HG03139 (cell line): ENCODE measurements at regions not wholly inside any gene's neighbourhood (a gene's known extent, or its start where the extent isn't known, plus 50 kb on each side); places are given as distances from the start of the nearest gene placed in this dataset.

Source experiments
- ATAC-seq: cut with Tn5 transposase; IDR thresholded peaks from one replicate; pipeline ENCODE4 v1.9.1; 2021; ENCODE audit not compliant: unreplicated experiment

DNA sequence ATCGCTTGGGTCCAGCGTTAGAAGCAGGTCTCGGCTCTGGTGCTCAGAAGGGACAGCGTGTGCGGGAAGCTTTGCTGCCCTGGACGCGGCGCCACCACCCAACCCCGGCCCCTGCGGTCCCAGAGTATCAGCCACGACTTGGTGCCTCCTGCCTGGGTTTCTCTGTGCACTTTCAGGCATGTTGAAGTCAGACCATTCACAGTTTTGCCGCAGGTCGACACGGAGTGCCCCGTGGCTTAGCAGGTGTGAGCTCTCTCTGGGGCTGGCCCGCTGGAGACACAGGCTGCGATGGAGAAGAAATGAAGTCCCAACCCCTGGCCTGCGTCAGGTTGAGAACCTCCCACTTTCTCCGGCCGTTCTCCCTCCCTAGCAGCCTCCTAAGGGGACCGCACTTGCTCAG is 494.5 kb downstream of the BRD1 start:
- no peak for ATAC-seq

DNA sequence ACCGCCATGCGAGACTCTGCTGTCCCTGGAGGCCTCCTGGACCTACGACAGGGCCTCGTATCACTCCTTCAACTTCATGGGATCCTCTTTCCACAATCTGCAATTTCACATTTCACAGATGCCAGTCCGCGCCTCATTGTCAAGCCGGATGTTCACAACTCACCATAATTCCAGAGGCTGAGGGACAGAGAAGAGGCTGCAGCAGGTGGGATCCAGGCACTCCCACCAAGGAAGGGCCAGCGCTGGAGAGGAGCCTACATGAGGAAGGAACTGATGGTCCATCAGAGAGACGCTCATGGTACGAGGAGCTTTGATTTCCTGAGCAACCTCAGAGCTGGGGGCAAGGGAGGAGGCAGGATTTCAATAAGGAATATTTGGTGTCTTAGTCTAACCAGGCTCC is 495.0 kb downstream of the BRD1 start:
- no peak for ATAC-seq

DNA sequence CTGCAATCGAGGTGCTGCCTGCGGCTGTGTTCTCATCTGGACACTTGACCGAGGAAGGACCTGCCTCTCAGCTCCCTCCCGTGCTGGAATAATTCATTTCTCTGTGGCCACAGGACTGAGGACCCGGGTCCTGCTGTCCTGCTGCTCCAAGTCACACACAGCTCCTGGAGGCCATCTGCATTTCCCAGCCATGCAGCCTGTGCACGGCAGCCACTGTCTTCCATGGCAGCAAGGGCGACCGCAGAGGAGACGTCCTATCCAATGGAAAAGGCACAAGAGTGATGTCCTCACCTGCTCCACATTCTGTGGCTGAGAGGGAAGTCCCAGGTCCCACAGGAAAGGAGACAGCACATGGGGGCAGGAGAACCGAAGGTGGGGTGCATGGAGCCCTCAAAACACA is 495.8 kb downstream of the BRD1 start:
- ATAC-seq, result no peak

DNA sequence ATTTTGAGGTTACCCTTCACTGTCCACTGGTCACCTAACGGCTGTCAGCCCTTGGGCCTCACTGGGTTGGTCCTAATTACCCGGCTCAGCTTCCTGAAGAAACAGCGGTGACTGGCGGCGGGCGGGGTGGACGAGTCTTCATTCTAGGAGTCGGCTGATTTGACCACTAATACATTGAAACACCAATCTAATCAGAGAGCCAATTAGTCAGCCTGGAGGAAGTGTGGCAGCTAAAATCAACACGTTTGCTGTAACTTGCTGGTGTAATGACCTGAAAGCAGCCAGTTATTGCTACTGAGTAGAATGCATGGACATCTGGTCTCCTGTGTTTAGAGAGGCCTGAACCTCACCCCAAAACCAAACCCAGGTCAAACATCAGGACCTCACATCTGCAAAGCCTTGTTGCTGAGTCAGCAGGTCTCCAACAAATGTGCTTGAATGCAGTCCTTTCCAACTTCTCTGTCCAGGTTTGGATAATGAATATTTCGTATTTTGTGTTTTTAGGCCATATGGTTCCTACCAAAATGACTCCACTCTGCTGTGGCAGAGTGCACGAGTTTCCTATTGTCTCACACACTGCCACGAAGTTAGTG is 496.4 kb downstream of the BRD1 start:
- no peak for ATAC-seq

DNA sequence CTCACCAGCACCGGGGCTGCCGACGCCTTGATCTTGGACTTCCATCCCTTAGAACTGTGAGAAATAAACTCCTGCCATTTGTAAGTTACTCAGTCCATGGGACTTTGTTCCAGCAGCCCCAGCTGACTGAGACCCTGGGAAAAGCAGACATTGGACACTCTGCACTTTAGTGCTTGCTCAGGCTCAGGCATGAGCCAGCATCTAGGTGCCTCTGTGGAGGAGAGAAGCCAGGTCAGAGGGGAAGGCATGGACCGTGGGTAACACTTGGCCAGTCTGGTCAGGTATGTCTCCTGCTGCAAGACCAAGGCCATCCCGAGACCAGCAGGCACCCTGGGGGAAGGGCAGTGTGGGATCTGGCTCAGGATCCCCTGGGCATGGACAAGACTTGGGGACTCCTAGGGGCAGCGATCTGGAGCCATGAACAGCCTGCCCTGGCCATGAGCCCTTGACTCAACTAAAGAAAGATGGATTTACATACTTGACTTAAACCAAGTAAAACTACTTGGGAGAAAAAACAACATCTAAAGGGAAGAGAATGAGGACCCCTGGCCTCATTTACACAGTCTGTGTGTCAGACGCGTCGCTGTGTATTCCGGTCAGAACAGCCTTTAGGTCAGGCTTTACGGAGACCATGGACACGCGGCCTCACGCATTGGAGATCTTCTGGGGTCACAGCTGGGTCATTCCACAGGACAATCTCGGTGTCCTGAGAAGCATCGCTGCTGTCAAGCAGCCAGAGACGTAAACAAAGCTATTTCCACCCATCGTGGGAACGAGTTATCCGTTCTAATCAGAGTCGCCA is 497.1 kb downstream of the BRD1 start:
- ATAC-seq, result no peak

DNA sequence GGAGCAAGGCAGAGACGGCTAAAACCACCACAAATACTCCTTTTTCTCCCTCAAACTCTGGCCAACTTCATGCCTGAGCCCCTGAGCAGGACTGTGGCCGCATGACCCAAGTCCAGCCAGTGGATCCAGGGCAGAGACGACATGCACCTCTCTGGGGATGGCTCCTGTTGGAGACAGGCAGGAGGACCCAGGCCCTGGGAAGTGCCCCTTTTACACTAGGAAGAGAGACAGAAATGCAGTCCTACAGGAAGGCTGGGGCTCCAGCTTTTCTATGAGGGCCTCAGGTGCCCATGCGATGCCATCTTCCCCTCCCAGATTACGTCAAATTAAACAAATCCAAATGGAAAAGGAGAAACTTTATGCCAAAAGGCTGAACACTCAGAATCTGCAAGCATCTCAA is 498.0 kb downstream of the BRD1 start:
- no peak for ATAC-seq

DNA sequence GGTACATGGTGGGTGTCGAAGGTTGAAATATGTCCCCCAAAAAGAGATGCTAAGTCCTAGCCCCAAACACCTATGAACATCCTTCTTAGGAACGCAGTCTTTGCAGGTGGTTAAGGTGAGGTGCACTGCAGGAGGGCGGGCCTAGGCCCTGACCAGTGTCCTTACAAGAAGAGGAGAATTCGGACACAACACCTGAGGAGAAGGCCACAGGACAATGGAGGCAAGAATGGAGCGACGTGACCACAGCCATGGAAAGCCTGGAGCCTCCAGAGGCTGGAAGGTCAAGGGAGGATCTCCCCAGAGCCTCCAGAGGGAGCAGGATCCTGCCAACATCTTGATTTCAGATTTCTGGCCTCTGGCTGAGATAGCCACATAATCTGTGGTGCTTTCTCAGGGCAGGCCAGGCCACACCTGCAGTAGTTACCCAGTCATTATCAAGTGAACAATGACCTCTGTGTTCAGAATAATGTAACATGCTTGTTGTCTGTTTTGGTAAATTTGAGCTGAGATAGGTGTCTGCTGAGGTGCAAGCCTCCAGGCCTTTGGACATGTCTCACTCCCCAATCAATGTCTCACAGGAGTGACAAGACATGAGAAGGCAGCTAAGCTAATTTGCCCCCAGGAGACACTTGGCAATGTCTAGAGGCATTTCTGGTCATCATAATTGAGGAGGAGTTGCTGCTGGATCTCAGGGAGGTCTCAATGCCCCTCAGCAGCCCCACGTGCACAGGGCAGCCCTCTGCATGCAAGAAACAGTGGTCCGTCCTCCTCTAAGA is 498.9 kb downstream of the BRD1 start:
- no peak for ATAC-seq

DNA sequence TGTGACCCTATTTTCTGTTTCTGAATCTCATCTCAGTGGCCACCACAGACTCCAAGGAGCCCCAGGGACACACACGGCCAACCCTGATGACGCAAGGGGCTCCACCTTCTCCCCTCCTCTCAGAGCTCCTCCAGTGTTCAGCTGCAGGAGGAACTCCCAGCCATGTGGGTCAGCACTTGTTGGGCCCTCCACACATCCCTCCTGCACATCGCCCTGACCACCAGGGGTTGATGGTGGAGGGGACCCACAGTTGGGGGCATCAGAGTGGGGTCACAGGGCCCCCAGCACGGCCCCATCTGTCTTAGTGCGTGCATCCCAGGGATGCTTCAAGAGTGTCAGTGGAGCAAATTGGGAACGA is 499.6 kb downstream of the BRD1 start:
- ATAC-seq, result no peak

DNA sequence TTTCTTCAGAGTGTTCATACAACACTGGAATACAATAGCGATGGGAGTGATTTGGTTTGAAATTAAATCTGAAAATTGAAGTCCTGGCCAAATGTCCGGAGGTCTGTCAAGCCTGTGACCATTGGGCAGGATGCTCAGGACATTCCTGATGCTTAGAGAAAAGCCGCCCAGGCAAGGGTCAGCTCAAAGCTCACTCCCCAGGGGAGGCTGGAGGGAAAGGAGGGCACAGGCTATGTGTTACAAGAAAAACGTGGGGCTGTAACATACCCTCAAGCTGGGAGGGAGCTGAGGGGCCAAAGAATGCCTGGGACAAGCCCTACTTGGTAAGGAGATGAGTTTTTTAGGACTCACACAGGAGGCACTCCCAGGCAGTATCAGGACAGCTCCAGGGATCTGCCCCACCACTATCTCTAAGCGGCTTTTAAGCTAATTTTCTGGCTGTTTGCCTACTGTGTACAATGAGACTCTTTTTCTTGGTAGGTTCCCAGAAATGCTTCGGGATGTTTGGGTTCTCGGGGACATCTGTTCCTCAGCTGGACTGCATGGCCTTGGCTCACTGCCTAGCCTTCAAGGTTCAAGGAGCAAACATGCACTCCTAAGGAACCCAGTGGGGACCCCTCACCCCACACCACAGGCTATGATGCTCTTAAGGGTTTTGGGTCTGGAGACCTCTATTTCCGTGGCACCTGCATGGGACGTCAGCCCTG is 500.1 kb downstream of the BRD1 start:
- no peak for ATAC-seq

DNA sequence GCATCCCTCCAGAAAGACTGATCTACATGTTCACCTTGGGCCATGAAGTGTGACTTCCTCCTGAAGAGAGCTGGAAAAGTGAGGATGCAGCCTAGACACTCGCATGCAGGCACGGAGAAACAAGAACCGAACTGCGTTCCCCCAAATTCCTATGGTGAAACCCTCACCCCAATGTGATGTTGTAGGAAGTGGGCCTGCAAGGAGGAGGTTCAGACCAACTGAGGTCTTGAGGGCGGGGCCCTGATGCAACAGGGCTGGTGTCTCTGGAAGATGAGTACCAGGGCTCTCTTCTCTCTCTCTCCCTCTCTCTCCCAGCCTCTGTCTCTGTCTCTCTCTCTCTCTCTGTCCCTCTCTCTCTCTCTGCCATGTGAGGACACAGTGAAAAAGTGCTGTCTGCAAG is 501.1 kb downstream of the BRD1 start:
- ATAC-seq, result no peak

DNA sequence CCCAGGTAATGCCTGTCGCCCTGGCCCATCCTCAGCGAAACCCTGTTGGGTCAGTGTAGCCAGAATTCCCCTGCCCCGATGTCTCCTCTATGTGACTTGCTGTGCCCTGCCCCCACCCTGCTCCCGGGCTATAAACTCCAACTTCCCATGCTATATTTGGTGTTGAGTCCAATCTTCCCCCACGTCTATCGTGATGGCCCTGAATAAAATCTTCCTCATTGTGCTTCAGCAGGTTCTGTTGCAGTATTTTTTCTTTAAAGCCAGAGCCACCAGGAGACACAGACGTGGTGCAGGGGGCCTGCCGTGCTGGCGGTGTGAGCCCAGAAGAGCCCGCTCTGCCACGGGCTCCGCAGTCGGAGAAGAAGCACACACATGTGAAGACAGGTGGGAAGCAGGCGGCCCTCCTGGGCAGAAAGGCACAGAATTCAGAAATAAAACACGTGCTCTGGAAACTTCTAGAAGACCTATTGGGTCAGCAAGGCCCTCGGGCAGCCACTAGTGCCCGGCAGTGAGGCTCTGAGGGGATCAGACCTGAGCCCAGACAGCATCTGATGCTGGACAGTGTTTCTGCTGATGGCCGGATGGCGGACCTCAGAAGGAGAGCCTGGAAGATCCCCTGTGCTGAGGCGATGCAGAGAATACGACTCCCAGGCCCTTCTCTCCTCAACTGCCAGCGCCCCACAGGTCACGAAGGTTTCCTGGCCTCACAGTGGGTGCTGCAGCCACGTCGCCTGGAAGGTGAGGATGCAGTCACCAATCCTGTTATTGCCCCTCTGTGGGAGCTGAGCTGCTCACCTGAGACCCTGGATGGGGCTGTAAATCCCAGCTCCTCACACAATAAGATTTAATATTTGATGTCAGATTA is 501.9 kb downstream of the BRD1 start:
- ATAC-seq, result no peak

DNA sequence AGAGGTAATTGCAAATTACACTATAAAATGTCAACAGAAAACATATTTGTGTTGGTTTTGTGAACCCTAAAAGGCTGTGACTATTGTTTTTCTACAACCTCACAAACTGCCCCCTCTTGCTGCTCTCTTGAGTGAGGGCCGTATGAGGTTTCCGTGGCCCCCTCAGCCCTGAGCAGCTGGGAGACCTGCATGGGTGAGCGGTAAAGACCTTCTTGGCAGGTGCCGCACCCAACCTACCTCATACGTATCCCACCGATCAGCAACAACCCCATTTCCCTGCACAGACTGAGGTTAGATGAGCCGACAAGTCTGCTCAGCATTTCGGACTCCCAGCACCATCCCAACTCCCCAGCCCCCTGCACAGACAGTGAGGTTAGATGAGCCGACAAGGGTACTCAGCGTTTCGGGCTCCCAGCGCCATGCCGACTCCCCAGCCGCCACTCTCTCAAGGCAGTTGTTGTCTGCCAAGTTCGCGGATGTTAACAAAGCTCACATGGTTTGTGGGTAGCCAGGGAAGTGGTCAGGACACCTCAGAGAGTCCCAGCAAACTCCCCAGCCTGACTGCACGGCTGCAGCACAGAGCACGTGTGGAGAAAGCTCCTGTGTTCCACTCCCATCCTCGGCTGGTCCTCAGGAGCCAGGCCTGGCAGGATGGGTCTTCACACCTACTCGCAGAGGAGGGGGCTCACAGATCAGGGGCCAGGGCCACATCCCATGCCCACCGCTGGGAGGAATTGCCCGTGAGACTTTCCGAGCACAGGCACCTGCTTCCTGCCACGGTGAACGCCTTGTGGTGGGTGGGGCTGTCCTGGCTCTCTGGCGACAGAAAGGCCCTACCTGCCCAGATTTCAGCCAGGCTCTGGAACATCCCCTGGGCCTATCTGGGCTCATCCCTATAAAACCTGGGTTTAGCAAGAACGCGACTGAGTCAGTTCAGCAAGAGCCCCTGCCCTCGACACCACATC is 502.9 kb downstream of the BRD1 start:
- no peak for ATAC-seq

DNA sequence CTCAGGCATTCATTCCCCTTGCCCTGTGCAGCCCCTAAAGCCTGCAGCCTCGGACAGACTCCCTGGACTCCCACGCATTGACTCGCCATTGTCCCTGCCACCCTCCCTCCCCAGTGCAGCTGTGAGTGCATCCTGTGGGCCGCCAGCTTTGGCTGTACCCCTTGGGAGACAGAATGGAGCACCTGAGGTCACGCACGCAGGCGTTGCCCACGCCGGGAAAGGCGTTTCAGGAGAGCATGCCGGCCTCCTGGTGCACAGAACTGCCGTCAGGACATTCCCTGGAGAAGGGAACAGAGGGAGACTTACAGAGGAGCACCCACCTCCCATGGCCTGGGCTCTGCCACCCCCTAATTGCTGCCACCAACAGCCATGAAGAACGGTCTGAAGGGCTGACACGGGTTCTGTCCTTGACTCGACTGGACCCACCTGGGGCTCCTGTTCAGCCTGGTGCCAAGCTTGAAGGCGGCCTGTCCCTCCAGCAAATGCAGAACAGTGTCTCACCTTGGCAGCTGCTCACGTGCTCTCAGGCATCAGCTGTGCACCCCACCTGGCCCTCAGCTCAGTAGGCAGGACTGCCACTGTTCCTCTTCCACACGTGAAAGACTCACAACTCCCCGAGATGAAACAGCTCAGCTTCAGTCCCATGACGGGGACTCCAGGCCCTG is 503.8 kb downstream of the BRD1 start:
- no peak for ATAC-seq

DNA sequence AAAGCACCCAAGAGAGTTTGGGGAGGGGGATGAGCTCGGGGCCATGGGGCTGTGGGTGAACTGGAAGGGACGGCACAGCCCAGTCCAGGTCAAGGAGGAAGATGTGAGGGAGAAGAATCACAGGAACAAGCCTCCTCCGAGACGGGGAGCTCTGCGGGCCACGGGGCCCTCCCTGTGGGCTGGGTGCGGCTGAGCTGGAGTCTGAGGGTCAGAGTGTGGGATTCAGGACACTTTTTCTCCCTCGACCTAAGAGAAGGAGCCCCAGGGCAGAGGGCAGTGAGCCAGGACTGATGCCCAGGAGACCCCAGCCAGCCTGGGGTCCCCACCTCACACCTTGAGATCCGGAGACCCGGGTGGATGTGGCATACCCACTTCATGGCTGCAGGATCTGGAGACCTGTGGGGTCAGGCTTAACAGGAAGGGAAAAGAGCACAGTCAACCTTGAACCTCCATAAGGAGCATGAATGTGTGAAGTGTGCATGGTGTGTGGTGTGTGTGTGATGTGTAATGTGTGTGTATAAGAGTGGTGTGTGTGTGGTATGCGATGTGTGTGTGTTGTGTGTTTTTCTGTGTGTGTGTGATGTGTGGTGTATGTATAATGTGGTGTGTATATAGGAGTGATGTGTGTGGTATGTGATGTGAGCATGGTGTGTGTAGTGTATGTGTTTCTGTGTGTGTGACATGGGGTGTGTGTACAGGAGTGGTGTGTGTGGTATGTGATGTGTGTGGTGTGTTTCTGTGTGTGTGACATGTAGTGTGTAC is 504.6 kb downstream of the BRD1 start:
- ATAC-seq, result no peak

DNA sequence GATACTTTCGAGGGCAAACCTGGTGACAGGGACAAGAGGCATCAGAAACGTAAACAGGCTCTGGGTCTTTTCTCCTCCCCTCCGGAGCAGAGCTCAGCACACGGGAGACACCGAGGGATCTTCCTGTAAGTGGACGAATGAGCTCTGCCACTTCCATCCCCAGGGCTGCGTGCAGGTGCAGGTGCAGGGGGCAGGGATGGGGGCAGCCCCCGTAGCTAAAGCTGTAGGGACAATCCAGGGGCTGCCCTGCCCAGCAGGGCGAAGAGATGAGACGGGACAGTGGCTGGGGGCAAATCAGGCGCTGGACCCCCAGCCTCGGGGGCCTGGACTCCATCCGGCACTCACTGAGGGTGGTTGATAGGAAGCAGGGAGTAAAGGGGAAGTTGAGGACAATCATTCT is 505.4 kb downstream of the BRD1 start:
- ATAC-seq, result no peak

DNA sequence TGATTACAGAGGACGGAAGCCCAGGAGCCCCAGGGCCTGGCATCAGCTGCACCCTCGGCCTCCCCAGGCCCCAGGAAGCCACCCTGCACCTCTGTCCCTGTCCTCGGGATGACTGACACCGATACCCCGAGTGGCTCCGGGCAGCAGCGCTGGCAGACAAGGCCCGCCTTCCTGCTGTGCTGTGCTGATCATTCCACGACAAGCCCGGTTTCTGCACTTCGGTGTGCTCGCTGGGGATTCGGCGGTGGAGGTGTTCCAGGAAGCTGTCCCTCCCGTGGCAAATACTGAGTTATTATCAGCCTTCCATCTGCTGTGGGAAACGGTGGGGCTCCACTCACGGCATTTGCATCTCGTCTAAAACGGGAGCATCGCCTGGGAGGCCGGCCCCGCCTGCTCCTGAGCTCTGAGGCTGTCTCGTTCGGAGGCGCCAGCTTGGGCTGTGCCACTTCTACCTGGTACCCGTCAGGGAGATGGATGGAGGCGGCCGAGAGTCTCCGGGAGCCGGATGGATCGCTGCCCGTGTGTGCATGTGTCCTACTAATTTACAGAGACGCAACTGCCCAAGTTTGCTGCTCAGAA is 506.1 kb downstream of the BRD1 start:
- ATAC-seq, result no peak

DNA sequence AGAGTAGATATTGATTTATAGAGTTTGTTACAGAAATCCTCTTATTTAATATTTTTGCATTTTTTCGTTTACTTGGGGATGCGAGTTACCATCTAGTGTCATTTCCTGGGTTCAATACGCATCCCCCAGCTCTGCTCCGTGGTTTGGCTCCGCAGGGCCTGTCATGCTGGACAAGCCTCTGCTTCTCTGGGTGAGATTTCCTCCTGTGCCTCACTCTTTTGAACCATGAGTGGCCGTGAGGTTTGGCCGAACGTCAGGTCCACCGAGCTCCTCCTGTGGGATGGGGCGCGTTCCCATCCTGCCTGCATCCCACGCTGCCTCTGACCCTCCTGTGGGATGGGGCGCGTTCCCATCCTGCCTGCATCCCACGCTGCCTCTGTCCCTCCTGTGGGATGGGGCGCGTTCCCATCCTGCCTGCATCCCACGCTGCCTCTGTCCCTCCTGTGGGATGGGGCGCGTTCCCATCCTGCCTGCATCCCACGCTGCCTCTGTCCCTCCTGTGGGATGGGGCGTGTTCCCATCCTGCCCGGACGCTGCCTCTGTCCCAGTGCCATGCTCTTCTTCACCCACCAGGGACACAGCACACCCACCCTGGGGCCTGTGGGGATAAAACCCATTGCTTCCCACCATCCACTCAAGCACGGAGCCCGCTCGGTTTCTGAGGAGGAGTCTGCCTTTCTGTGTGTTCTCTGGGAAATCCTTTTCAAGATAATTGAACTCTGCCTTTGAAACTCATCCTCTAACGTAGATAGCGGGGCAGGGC is 506.8 kb downstream of the BRD1 start:
- no peak for ATAC-seq
